GM12875 (cell line): ENCODE measurements at regions not wholly inside any gene's neighbourhood (a gene's known extent, or its start where the extent isn't known, plus 50 kb on each side); places are given as distances from the start of the nearest gene placed in this dataset.

ENCODE experiments used
- H3K4me3 ChIP-seq: one replicate; pipeline ENCODE4 v1.5.1; 2011; ENCODE audit warnings: low read depth, low read length, control low read depth
- CTCF ChIP-seq: IDR thresholded peaks from 2 replicates; pipeline ENCODE4 v1.5.1; 2011; ENCODE audit warnings: low read depth, mild to moderate bottlenecking, control low read depth, inconsistent platforms, low read length, moderate library complexity, borderline replicate concordance; ENCODE audit not compliant: insufficient read depth

- TF ChIP-seq CTCF: no peak
- H3K4me3 ChIP-seq: no peak overlapping the region
Measured at GRCh38 chr4:20091781-20092180, 159.9 kb upstream of the SLIT2 start.

- no peak overlapping the region for H3K4me3 ChIP-seq
- no peak for TF ChIP-seq CTCF
Measured at GRCh38 chr4:20087522-20087911, 164.2 kb upstream of the SLIT2 start.

GRCh38 chr4:20086799-20087521 lies 164.7 kb upstream of the SLIT2 start:
- no peak for TF ChIP-seq CTCF
- H3K4me3 ChIP-seq: no peak overlapping the region

GRCh38 chr4:20086067-20086798 lies 165.5 kb upstream of the SLIT2 start:
- no peak for TF ChIP-seq CTCF
- H3K4me3 ChIP-seq: no peak overlapping the region

GRCh38 chr4:20085653-20086052 lies 166.1 kb upstream of the SLIT2 start:
- no peak overlapping the region for H3K4me3 ChIP-seq
- no peak for TF ChIP-seq CTCF

- TF ChIP-seq CTCF: no peak
Measured at GRCh38 chr4:20085156-20085555, 166.5 kb upstream of the SLIT2 start.

GRCh38 chr4:20084488-20084887 lies 167.2 kb upstream of the SLIT2 start:
- no peak for TF ChIP-seq CTCF

More at GRCh38 chr4:20085156-20085555, 166.5 kb upstream of the SLIT2 start:
- H3K4me3 ChIP-seq: no peak overlapping the region

More at GRCh38 chr4:20084488-20084887, 167.2 kb upstream of the SLIT2 start:
- H3K4me3 ChIP-seq: no peak overlapping the region
